ENCODE measurements at regions not wholly inside any gene's neighbourhood (a gene's known extent, or its start where the extent isn't known, plus 50 kb on each side); places are given as distances from the start of the nearest gene placed in this dataset.

DNA sequence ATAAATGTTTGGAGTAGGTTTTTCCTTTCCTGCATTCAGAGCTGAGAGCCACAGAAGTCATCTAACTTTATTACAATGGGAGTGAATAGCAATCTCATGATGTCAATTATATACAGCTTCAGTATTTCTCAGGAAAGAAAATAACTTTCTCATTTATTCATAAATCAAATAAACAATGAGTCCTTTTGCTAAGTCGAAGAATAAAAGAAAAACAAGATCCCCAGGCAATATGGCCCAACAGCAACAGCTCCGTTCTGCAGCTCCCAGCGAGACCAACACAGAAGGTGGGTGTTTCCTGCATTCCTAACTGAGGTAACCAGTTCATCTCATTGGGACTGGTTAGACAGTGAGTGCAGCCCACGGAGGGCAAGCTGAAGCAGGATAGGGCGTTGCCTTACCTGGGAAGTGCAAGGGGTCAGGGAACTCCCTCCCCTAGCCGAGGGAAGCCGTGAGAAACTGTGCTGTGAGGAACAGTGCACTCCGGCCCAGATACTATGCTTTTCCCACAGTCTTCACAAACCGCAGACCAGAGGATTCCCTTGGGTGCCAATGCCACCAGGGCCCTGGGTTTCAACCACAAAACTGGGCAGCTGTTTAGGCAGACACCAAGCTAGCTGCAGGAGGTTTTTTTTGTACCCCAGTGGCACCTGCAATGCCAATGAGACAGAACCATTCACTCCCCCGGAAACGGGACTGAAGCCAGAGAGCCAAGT lies 128.2 kb downstream of the SLITRK1 start:
- H4K20me1 ChIP-seq (replicated peaks; ENCODE audit: control insufficient read depth, extremely low read depth, insufficient read depth, low read length) = no peaks in the 10 kb centered on the region
- TF ChIP-seq MYC (IDR thresholded peaks at IDR 0.05; ENCODE audit: low read depth, low read length) (no peak), EZH2 (IDR thresholded peaks at IDR 0.05; ENCODE audit: borderline replicate concordance, low read depth, low read length, severe bottlenecking) (no peak), POLR2AphosphoS5 (IDR thresholded peaks at IDR 0.05; ENCODE audit: insufficient read depth, low read depth, low read length) (no peak), FOS (IDR thresholded peaks at IDR 0.05; ENCODE audit: borderline replicate concordance, insufficient read depth, low read length) (no peak), GATA2 (IDR thresholded peaks at IDR 0.05; ENCODE audit: insufficient read depth, insufficient read length, low read depth, low read length) (no peak), POLR2A (IDR thresholded peaks at IDR 0.05; ENCODE audit: low read depth, low read length) (no peak)
- TF ChIP-seq, protein P1, sequence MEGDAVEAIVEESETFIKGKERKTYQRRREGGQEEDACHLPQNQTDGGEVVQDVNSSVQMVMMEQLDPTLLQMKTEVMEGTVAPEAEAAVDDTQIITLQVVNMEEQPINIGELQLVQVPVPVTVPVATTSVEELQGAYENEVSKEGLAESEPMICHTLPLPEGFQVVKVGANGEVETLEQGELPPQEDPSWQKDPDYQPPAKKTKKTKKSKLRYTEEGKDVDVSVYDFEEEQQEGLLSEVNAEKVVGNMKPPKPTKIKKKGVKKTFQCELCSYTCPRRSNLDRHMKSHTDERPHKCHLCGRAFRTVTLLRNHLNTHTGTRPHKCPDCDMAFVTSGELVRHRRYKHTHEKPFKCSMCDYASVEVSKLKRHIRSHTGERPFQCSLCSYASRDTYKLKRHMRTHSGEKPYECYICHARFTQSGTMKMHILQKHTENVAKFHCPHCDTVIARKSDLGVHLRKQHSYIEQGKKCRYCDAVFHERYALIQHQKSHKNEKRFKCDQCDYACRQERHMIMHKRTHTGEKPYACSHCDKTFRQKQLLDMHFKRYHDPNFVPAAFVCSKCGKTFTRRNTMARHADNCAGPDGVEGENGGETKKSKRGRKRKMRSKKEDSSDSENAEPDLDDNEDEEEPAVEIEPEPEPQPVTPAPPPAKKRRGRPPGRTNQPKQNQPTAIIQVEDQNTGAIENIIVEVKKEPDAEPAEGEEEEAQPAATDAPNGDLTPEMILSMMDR (IDR thresholded peaks at IDR 0.05; ENCODE audit: extremely low read depth in 1 of 2, insufficient read depth in 1 of 2, low read depth in 1 of 2, low read length in 2 of 2) = no peak
- ChIA-PET POLR2A (no interaction called here), CTCF (no interaction called here)
- intact Hi-C loops (cut with micrococcal nuclease) (no loop called here), dilution Hi-C loops (cut with MboI; ENCODE audit: extremely low pct_ligation_motif_present, low sequenced_read_pairs) (no loop called here)
- H3K27ac ChIP-seq (ENCODE audit: insufficient read depth, low read depth, low read length) = no peak overlapping the region
- H3K4me2 ChIP-seq (ENCODE audit: insufficient read depth, low read length) = no peak overlapping the region
- H3K4me3 ChIP-seq (replicated peaks in 1 of 3; ENCODE audit: insufficient read depth in 1 of 3, low read depth in 1 of 3, low read length in 3 of 3) = no peak overlapping the region
- no peak for FAIRE-seq
- no peak overlapping the region for H3K9ac ChIP-seq (replicated peaks; ENCODE audit: extremely low read depth, insufficient read depth, low read length)
- no peaks in the 10 kb centered on the region for H3K79me2 ChIP-seq (ENCODE audit: control insufficient read depth, insufficient read depth, low read length)
- H3K27me3 ChIP-seq (ENCODE audit: control insufficient read depth in 2 of 2, insufficient read depth in 2 of 2, low read length in 2 of 2) = no peaks in the 10 kb centered on the region
- H3K36me3 ChIP-seq (ENCODE audit: control insufficient read depth in 2 of 2, extremely low read depth in 1 of 2, insufficient read depth in 2 of 2, low read length in 2 of 2) = no peaks in the 10 kb centered on the region
- no peaks in the 10 kb centered on the region for H3K4me1 ChIP-seq (ENCODE audit: control insufficient read depth, extremely low read depth, insufficient read depth, low read length)
- H2AFZ ChIP-seq (ENCODE audit: low read depth, low read length) = no peak overlapping the region
- no peak for DNase-seq (ENCODE audit: low read depth, low spot score)
- H3K9me3 ChIP-seq (replicated peaks; ENCODE audit: control insufficient read depth, insufficient read depth, low read length) = peaks cover 5% of the 10 kb centered on the region
- no TSS peak for BruUV-seq (replicated peaks)
- no peaks in the 10 kb centered on the region for H3K9me1 ChIP-seq (replicated peaks; ENCODE audit: control insufficient read depth, extremely low read depth, insufficient read depth, low read length)

Measured in endothelial cell of umbilical vein (primary cell).